ENCODE measurements at regions not wholly inside any gene's neighbourhood (a gene's known extent, or its start where the extent isn't known, plus 50 kb on each side); places are given as distances from the start of the nearest gene placed in this dataset.

- in situ Hi-C loops (cut with MboI; ENCODE audit: low sequenced_read_pairs) = no loop called here
Observed at GRCh38 chr12:67794161-67794560, 145.6 kb downstream of the DYRK2 start.

DNA sequence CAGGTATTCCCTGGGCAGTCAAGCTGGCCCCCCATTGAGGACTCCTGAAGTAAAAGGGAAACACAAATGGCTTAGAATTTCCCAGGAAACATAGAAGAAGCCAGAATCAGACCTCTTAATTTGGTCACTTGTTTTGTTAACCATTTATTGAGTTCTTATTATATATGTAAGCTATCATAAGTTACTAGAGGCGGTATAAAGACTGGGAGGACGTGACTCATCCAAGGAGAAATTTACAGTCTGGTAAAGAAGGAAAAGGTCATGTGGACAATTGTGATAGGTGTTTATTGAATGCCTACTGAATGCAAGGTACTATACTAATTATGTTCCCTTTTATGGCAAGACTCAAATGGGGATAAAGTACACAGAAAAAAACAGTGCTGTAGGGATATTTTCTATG lies 146.7 kb downstream of the DYRK2 start:
- in situ Hi-C loops (cut with MboI; ENCODE audit: low sequenced_read_pairs) = no loop called here

GRCh38 chr12:67797185-67797741 lies 148.7 kb downstream of the DYRK2 start:
- in situ Hi-C loops (cut with MboI; ENCODE audit: low sequenced_read_pairs) = no loop called here

DNA sequence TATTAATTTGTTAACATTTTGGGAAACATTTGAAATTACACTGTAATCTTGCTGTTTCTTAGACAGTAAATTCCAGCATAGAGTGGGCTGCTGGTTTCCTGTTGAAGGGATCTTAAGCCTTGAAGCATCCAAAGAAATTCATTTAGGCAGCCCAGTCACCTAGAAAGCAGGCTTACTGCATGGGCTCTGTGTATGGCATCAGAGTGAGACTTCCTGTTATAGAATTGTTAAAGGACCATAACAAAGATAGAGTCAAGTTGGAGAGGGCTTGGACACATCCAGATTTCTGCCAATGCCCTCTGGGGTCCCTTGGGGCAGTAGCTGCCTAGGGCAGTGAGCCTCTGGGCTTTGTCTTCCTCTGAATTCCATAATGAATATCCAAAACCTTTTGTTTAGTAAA lies 149.2 kb downstream of the DYRK2 start:
- in situ Hi-C loops (cut with MboI; ENCODE audit: low sequenced_read_pairs) = no loop called here

- in situ Hi-C loops (cut with MboI; ENCODE audit: low sequenced_read_pairs) = no loop called here
Observed at GRCh38 chr12:67798768-67799167, 150.2 kb downstream of the DYRK2 start.

GRCh38 chr12:67802731-67803130 lies 154.2 kb downstream of the DYRK2 start:
- in situ Hi-C loops (cut with MboI; ENCODE audit: low sequenced_read_pairs) = no loop called here

DNA sequence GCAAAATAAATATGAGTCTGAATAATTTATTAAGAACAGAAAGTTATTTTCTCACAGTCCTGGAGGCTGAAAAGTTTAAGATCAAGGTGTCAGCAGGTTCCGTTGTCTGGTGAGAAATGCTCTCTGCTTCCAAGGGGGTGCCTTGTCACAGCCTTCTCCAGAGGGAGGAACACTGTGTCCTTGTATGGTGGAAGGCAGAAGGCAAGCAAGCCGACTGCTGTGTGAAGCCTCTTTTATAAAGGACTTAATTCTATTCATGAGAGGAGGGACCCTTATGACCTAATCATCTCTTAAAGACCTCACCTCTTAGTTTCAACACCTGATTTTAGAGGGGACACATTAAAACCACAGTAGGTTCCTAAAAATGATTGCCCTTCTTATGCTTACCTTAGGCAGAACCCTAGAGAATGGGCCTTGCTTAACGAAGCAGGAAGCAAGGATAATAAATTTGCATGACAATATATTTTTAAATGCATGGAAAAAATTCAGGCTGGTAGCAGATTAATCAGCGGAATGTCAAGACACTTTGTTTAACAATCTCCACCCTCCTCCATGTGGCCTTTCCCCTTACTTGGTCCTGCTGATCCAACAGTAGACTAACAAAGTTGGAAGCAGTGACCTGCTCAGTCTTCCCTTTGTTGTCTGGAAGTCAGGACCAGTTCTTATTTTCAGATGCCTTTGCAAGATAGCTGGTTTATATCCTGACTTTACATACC lies 154.9 kb downstream of the DYRK2 start:
- in situ Hi-C loops (cut with MboI; ENCODE audit: low sequenced_read_pairs) = no loop called here

DNA sequence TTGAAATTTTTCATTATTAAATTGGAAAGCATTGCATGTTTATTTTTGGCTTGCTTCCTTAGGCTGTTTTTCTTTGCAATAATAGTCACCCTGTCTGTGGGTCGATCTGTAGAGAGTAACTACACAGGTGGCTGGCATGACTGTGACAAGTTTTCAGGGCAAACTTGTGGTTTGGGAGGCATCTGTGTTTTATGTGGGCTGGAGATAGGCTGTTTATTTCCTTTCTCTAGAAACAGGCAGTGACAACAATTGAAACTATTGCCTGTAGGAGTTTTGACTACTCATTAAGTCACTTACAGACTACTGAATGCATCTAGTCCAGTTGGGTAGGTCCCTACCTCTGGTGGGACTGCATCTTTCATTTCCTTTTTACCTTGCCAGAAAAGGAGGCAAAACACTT lies 155.6 kb downstream of the DYRK2 start:
- in situ Hi-C loops (cut with MboI; ENCODE audit: low sequenced_read_pairs) = no loop called here

DNA sequence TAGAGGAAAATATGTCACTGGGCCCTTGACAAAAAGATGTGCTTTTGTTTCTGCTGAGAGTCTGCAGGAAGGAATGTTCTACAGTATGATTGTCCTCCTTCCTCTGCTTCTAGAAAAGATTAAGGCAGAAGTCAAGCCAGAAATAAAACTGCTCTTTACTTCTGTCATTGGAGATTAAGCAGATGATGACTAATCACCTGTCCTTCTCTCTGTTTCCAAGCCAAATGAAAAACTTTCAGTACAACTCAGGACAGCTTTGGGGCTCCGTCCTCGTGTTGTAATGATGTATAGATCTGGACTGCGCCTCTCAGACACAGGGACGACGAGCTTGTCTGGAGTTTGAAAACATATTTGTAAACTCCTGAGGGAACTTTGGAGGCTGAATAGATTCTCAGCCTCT lies 159.3 kb downstream of the DYRK2 start:
- in situ Hi-C loops (cut with MboI; ENCODE audit: low sequenced_read_pairs) = no loop called here

DNA sequence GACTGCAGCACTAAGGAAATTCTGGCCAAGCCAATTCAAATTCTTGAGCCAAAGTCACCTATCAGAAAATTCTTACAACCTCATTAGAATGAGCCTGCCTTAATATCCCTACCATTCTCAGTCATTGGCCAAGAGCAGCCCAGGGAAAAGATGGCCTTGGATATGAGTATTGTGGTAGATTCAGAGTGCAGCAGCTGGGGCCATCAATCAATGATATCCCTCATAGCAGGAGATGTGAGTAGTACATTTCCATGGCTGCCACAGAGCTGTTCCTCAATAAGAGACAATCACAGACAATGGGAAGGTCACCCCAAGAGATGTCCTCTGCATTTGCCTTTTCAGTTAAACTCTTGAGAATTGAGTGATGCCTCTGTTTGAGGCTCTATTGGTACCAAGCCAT lies 161.6 kb downstream of the DYRK2 start:
- in situ Hi-C loops (cut with MboI; ENCODE audit: low sequenced_read_pairs) = no loop called here

DNA sequence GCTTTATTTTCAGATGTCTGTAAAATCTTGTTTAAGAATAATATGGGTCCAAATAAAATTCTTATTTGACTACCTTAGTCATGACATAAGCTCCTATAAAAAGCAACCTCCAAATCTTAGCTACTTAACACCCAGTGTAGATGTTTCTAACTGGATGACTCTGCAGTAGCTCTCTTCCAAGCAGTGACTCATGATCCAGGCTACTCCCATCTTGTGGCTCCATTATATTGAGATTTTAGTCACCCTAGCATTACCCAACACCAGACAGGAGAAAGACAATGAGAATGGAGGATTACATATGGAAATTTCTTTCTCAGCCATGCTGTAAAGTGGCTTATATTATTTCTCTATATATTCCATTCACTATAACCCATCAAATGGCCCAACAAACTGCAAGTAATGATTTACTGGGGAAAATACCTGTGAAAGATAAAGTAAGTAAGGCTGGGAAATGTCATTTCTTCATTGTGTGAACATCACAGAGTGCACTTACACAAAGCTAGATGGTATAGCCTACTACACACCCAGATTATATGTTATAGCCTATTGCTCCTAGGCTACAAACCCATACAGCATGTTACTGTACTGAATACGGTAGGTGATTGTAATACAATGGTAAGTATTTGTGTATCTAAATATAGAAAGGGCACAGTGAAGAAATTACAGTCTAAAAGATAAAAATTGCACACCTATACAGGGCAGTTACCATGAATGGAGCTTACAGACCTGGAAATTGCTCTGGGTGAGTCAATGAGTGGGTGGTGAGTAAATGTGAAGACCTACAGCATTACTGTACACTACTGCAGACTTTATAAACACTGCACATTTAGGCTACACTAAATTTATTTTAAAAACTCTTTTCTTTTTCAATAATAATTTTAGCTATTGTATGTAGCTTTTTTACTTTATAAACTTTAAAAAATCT lies 163.2 kb downstream of the DYRK2 start:
- in situ Hi-C loops (cut with MboI; ENCODE audit: low sequenced_read_pairs) = no loop called here

GRCh38 chr12:67813456-67813904 lies 164.9 kb downstream of the DYRK2 start:
- in situ Hi-C loops (cut with MboI; ENCODE audit: low sequenced_read_pairs) = no loop called here

- in situ Hi-C loops (cut with MboI; ENCODE audit: low sequenced_read_pairs) = no loop called here
Observed at GRCh38 chr12:67816269-67816668, 167.7 kb downstream of the DYRK2 start.

GRCh38 chr12:67818459-67818903 lies 169.9 kb downstream of the DYRK2 start:
- in situ Hi-C loops (cut with MboI; ENCODE audit: low sequenced_read_pairs) = no loop called here

- in situ Hi-C loops (cut with MboI; ENCODE audit: low sequenced_read_pairs) = no loop called here
Observed at GRCh38 chr12:67819902-67820301, 169.3 kb upstream of the IFNG-AS1 start.

GRCh38 chr12:67820694-67821093 lies 168.6 kb upstream of the IFNG-AS1 start:
- in situ Hi-C loops (cut with MboI; ENCODE audit: low sequenced_read_pairs) = no loop called here

- in situ Hi-C loops (cut with MboI; ENCODE audit: low sequenced_read_pairs) = no loop called here
Observed at GRCh38 chr12:67822826-67823225, 166.4 kb upstream of the IFNG-AS1 start.

GRCh38 chr12:67826148-67826547 lies 163.1 kb upstream of the IFNG-AS1 start:
- in situ Hi-C loops (cut with MboI; ENCODE audit: low sequenced_read_pairs) = no loop called here

- in situ Hi-C loops (cut with MboI; ENCODE audit: low sequenced_read_pairs) = no loop called here
Observed at GRCh38 chr12:67826946-67827720, 162.1 kb upstream of the IFNG-AS1 start.

- in situ Hi-C loops (cut with MboI; ENCODE audit: low sequenced_read_pairs) = no loop called here
Observed at GRCh38 chr12:67827820-67828383, 161.3 kb upstream of the IFNG-AS1 start.

DNA sequence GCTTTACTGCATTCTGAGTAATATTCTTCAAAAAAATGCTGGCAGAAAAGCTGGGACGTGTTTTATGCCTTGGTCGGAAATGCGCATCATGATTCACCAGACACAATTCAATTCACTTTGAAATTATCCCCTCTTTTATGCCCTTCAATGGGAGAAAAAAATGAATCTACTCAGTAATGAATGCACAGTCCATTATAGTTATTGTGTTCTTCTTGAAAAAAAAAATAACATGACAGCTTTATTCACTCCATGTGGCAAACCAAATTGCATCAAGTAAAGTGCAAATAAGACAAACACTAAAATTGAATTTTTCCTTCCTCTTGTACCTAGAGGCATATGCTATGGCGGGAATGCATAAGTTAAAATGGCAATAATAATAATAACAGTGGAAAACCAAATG lies 159.4 kb upstream of the IFNG-AS1 start:
- in situ Hi-C loops (cut with MboI; ENCODE audit: low sequenced_read_pairs) = no loop called here
